ENCODE measurements at regions not wholly inside any gene's neighbourhood (a gene's known extent, or its start where the extent isn't known, plus 50 kb on each side); places are given as distances from the start of the nearest gene placed in this dataset.

DNA sequence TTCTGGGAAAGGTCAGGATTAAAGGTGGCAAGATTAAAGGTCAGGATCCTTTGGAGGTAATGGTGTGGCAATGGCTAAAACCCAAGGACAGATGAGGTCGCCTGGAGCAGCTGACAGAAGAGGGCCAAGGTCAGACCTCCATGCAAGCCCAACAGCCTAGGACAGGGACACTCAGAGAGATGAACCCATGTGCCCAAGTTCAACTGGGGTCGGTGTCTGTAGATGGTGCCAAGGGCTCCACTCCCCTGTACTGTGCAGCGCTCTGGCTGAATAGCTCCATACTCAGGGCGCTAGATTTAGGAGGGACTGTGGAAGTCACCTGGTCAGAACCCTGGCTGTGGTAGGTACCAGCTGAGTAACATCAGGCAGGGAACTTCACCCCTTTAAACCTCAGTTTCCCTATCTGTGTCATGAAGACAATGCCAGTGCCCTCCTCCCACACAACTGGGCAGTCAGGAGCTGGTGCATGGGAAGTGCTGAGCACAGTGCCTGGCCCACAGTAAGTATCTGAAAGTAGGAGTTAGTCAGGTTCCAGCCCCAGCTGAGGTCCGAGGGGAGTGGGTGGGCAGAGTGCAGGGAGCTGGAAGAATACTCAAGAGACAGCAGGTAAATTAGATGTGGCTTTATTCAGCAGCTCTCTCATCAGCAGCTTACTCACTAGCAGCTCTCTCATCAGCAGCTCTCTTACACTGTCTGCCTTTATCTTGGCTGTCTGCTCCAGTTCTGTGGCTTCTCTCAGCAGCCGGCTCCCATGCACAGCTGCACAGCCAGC lies 327.1 kb downstream of the GLRX3 start:
- no peak for DNase-seq (ENCODE audit: low read depth)

DNA sequence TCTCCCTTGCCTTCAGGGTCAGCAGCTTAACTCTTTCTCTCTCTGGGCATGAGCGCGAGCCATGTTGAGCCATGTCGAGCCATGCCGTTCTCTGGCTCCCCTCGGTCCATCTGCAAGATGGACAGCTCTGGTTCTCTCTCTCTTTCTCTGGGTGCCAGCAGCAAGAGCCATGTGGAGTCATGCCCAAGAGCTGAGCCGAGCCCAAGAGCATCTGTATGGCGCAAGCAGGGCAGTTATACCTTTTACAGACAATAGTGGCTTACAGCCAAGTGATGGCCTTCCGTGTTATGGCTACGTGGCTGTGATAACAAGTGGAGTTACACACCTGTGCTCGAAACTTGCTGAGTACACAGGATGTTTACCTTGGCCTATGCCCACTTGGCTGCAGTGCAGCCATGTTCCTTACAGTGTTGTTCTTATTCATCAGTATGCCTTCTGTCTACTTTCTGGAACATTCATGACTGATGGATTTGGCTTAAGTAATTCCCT lies 327.7 kb downstream of the GLRX3 start:
- DNase-seq (ENCODE audit: low read depth): no peak

DNA sequence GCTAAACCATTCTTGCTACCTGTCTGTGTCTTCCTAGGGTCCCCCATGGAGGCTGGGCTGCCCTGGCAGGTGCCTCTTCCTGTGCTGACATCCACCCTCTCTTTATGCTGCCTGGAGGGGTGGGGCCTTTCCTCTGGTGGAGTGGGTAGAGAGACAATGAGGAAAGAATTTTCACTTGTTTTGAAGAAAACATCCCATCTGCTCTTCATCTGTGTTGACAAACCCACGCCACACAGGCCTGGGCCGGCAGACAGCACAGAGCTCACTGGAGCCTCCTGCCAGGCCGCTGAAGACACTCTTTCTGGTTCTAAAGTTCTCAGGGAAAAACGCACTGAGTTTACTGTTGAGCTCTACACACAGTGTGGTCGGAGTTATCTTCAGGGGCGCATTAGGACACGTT lies 328.2 kb downstream of the GLRX3 start:
- no peak for DNase-seq (ENCODE audit: low read depth)

DNA sequence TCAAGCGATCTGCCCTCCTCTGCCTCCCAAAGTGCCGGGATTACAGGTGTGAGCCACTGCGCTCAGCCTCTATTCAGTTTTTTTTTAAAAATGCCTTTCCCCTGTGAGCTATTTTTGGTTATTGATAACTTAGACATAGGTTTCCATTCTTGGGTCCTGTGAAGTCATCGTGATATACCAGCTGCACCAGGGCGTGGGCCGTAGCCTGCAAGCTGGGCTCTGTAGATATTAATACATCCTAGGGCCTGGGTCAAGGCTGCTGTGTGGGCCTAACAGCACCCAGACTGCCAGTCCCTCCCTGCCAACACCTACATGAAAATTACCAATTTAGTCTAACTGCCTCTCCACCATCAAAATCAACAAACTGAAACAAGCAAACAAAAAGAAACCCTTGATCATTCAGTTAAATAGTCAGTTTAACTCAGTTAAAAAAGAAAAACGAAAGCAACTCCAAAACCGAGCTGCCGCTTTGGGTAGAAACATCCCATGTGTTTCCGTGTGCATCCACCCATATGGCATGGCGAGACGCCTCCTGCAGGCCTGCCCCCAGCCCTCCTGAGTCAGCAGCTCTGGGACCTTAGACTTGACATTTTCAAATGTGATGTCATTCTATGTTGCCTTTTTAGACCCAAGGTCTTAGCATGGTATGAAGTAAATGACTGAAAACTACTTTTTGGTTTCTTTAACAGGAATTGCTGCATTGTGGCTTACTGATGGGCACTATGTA lies 330.2 kb downstream of the GLRX3 start:
- no peak for DNase-seq (ENCODE audit: low read depth)

DNA sequence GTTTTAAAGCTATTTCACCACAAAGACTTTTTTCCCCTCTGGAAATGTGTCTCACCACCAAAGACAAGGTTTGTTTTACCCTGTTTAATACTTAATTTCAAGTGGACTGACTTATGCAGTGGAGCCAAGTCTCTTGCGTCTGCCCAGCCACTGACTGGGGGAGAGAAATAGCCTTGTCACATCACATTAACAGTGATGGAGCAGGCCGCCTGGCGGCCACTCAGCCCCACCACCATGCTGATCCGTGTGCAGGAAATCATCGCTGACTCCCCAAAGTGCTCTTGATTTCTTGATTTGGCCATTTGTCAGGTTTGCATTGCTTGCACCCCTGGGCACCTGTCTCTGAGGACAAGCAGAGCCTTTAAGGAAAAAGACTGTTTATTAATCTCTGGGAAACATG lies 334.1 kb downstream of the GLRX3 start:
- DNase-seq (ENCODE audit: low read depth): no peak

DNA sequence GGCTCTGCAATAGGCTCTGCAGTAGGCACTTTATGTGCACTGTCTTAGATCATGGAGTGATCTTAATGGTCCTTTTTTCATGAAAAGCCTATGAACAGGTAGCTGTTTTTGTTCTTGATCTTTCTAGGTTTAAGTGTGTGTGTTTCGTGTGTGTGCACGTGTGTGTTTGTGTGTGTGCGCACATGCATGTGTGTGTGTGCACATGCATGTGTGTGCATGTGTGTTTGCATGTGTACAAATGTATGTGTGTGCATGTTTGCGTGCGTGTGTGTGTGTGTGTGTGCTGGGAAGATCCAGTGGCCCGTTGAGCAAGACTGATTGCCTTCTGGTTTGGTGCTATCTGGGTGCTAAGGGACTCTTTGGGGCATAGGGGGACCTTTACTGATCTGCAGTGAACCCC lies 334.8 kb downstream of the GLRX3 start:
- DNase-seq (ENCODE audit: low read depth): no peak

DNA sequence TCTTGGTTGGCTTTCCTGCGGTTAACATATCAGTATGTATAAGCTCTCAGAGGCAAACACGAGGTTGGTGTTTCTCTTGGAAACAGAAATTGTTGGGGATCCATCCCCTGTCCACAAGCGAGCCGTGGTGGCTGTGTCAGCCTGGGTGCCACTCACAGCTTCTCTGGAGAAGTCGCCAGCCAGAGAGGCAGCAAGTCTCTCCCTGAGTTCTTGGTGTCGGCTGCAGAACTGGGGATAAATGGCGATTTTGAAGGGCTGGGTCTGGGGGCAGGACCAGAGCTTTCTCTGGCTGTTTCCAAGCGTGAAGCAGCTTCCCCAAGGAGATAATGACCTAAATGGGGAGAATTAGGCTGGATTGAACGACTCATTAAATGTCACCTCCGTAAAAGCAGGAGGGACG lies 335.3 kb downstream of the GLRX3 start:
- no peak for DNase-seq (ENCODE audit: low read depth)

DNA sequence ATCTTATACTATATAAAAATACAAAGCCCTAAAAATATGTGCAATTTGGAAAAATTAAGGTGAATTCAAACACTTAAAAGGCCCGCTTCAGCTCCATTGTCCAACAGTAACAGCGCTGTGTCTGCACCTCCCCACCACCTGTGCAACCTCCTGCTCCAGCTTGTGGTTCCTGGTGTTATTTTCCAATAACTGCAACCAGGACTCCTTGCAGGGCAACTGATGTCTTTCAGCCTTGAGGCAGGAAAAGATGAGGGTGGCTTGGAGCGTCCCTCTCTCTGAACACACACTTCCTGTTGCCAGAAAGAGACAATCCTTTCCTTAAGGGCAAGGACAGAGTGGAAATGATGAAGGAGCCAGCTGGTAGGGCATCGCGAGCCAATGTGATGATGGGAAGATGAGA lies 336.0 kb downstream of the GLRX3 start:
- no peak for DNase-seq (ENCODE audit: low read depth)

DNA sequence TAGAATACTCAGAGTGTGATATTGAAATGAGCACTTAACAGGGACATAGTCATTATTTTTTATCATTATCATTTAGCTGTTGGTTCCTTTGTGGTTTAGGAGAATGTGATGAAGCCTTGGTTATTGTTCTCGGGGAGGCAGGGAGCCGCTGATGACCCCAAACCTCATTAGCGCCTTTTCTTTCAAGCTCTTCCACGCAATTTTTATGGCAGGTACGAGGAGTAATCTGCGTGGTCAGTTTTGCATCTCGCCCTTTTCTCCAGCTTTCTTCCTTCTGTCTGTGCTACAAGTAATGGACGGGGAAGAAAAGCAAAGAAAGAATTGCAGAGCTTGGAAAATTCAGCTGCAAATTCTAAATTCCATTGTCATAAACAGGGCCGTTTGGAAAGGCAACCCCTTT lies 338.4 kb downstream of the GLRX3 start:
- DNase-seq (ENCODE audit: low read depth): no peak

DNA sequence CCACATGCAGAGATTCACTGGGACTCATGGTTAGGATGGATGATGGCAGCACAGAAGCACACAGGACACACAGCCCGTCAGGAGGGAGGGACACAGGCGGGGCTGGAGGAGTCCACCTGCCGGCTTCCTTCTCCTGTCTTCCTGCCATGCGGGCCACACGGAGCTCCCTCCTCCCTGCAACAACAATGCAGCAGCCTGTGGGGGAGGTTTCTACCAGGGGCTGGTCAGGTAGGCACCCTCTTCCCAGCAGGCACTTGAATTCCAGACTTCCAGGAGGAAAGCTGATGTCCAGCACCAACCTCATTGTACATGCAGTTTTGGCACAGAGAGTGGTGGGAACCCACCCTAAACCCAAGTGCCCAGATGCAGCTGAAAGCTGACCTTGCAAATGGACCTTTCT lies 341.2 kb downstream of the GLRX3 start:
- no peak for DNase-seq (ENCODE audit: low read depth)

DNA sequence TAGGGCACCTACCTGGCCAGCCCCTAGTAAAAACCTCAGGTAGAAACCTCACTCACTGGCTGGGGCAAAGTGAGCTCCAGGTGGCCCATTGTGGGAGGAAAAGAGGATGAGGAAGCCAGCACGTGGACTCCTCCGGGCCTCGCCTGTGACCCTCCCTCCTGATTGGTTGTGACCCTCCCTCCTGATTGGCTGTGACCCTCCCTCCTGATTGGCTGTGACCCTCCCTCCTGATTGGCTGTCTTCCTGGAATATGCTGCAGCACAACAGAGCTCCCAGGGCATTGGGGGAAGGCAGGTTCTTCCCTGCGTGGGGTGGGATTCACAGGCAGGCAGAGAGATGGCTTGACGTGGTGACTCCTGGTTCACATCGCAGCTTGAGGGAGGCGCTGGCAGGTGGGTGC lies 343.0 kb downstream of the GLRX3 start:
- no peak for DNase-seq (ENCODE audit: low read depth)

DNA sequence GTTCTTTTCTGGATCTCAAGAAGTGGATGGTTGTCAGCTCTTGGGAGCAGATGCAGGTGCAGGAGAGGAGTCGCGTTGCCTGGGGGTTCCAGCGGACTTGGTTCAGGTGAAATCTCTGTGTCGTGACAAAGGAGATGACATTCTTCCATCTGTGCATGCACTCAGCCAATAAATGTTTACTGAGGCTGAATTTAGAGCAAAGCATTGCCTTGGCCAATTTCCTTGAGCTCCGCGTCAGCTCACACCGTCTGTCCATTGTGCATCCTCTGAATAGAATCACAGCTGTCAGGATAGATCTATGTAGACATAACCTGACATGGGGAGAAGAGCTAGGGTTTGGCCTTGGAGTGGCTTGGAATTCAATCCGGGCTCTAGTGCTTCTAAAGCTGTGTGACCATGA lies 343.7 kb downstream of the GLRX3 start:
- no peak for DNase-seq (ENCODE audit: low read depth)

DNA sequence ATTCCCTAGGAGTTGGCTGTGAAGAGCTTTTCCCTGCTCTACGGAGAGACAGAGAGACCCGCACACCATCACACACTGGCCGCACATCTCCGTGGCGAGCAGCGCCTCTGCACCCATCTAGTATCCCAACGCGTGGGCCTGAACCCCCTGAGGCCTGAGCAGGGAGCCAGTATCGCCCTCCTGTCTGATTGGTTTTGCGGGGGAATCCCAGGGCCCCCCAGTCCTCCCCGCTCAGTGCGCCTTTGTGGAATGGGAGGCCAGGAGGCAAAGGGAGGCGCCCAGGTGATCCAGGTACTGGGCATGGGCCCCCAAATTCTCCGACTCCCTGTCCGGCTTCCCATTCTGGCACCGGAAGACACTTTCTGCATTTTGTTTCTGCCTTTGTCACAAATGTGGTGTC lies 344.3 kb downstream of the GLRX3 start:
- DNase-seq (ENCODE audit: low read depth): no peak

DNA sequence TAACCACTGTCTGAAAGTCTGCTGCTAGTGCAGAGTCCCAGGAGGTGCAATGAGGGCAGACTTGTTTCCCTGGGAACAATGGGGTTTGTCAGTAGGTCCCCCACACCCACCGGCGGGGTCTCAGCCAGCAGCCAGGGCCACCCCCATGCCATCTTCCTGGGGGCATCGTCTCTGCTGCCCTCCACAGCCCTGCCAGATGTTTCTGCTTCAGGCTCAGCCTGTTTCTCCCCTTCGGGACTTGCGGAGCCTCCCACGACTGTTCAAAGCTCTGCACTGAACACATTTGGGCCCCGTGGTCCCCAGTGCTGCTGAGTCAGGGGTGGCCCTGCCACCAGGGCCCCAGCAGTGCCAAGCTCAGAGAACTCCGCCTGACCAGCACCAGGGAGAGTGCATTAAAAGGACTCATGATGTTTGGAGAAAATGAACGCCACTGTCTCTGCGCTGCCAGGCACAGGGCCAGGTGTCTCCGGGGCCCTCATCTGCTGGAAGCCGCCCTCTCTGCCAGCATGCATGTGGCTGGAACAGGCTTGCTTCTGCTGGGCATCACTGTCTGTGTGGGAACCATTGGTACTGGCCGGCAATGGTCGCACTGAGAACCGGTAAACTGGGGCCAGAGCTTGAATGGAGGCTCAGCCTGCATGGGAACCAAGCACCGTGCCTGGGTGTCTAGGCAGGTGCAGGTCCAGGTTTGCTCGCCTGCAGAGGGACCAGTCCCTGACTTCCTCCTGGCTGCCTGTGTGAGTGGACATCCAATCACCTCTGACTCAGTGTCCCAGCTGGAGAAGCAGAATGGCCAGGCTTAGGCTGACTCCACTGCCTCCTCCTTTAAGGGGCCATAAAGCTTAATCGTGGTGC lies 345.1 kb downstream of the GLRX3 start:
- no peak for DNase-seq (ENCODE audit: low read depth)

DNA sequence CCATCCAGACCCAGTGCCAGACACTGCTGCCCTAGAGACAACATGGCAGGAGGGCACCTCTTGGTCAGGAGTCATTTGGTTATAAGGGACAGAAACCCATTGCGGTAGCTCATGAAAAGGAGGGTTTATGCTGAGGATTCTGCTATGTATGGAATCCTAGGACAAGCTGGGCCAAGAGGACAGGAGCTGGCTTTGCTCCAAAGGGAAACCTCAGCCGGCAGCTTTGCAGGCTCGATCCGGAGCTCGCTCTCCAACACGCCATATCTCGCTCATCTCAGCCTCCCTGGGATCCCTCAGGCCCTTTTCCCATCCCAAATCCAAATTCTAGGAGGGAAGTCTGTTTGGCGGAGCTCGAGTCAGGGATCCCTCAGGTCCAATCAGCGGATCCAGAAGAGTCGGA lies 345.7 kb downstream of the GLRX3 start:
- DNase-seq (ENCODE audit: low read depth): no peak

DNA sequence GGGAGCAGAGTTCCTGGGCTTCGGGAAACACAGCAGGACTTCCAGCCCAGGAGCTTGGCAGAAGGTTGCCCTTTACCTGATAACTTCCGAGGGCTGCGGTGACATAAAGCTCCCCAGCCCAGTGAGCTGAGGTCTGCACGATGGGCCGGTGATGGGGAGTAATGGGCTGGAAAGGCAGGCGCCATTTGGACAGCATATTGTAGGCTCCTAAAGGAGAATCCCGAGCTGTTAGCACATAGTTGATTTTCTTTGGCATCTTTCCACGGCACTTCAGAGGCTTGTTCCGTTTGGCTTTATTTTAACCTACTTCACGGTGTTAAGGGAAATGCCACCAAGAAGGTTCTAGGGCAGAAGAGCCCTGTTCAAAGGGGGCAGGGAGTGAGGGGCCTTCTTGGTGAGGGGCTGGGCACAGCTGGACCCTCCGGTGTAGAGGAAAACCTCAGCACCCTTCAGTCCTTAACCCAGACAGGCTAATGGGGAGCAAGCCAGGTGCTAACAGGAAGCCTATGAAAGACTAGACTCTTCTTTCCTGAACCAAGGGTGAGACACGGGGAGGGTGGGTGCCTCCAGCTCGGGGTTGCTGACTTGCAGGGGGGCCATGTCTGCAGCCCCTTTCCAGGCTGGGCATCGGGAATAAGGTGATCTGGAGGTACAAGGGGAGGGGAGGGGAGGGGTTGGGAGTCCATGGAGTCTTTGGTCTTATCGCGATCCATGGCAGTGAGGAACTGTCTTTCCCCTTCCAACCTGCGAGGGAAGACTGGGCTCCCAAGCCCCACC lies 347.7 kb downstream of the GLRX3 start:
- no peak for DNase-seq (ENCODE audit: low read depth)

DNA sequence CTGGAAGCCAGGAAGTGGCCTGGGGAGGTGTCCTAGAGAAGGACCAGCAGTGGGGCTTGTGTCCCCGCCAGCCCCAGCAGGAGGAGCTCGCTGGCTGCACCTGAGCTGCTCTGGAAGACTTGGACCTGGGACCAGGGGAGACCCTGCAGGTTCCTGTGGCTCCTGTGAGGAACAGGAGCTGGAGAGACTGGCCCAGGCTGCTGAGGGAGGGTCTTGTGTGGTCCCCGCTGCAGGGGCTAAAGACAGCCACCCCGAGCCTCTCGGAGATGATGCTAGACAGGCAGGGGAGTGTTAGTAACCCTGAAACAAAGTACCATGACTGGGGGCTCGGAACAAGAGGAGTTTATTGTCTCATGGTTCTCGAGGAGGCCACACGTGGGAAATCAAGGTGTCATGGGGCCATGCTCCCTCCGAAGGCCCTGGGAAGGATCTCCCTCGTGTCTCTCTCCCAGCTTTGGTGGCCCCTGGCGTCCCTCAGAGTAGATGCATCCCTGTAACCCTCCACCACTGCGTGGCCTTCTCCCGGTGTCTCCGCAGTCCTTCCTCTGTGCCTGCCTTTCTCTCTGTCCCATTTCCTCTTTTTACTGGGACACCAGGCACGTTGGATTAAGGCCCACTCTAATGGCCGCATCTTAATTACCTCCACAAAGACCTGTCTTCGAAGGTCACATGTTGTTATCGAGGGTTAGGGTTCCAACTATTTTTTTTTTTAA lies 348.4 kb downstream of the GLRX3 start:
- DNase-seq (ENCODE audit: low read depth): no peak

DNA sequence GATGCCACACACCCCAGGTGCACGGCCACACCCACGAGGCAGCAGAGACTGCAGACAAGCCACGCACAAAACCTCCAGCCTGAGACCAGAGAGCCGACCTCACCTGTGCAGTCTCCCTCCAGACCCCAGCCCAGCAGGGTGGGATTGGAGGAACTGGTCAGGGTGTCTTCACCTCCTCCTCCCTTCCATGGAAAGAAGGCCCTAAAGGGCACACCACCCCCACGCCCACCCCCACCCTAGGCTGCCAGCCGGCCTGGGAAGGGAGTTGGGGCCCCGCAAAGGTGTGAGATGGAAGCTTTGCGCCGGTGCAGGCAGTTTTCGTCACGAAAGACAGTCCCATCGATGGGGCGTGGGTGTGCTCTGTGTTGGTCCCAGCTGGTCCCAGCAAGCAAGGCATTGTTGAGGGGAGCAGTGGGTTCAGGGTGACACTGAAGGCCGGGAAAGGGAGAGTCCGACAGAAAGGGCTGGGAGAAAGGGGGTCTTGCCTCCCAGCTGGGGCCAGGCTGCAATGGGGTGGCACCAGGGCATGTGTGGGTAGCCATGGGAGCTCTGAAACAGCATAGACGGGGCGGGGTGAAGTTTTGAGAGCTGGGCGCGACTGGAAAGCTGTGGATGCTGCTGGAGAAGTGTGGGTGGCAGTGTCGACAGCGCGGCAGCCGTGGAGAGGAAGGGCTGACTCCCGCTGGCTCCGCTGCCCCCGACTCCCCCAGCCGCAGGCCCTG lies 349.2 kb downstream of the GLRX3 start:
- DNase-seq (ENCODE audit: low read depth): no peak

DNA sequence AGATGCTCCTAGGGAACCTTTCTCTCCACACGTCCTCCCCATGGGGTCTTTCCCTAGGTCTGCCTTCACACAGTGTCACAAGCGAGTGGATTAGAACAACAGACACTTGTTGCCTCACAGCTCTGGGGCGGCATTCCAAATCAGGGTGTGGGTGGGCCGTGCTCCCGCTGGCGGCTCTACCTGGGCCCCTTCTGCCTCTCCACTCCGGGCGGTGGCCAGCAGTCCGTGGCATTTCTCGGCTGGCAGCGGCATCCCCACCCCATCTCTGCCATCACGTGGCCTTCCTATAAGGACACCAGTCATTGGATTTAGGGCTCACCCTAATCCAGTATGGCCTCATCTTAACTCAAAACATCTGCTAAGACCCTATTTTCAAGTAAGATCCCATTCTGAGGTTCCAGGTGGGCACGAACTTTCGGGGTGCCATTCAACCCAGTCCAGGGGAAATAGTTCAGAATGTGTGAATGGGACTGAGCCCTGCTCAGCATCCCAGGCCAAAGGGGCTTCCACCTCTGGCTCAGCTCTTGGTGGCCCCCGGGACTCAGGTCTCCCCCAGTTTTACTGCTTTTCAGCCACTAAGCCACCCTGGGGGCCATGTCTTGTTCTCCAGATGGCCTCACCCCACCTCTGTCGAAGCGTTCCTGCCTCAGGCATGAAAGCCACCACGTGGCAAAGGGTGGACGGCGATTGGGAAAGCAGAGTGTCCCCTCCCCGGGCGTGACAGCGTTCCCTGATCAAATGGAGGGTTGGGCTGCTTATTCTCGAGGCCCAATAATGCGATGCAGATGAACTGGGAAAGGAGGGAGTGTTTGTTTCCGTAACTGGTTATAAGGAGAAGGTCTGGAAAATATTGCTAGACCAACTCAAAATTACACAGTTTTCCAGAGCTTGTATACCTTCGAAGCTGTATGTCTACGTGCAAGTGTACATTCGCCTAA lies 350.0 kb downstream of the GLRX3 start:
- DNase-seq (ENCODE audit: low read depth): no peak
